HG02798 (cell line): ENCODE measurements at regions not wholly inside any gene's neighbourhood (a gene's known extent, or its start where the extent isn't known, plus 50 kb on each side); places are given as distances from the start of the nearest gene placed in this dataset.
"Not testable (repeated sequence)": the region's sequence is repeated elsewhere in the genome, so short reads cannot be mapped to it uniquely, and the experiment has no call there.

Source experiments
- ATAC-seq: cut with Tn5 transposase; IDR thresholded peaks from one replicate; pipeline ENCODE4 v1.9.1; 2021; ENCODE audit warnings: mild to moderate bottlenecking; ENCODE audit not compliant: unreplicated experiment, poor library complexity

- ATAC-seq: no peak
Observed at GRCh38 chr6:11961923-11962322, 50.2 kb upstream of the HIVEP1 start.

- no peak for ATAC-seq
Observed at GRCh38 chr6:11960909-11961779, 51.0 kb upstream of the HIVEP1 start.

- ATAC-seq: no peak
Observed at GRCh38 chr6:11956781-11957180, 55.3 kb upstream of the HIVEP1 start.

GRCh38 chr6:11953641-11954040 is 58.5 kb upstream of the HIVEP1 start:
- ATAC-seq: no peak

- ATAC-seq: no peak
Observed at GRCh38 chr6:11952316-11952715, 59.8 kb upstream of the HIVEP1 start.

- ATAC-seq: no peak
Observed at GRCh38 chr6:11951868-11952267, 60.2 kb upstream of the HIVEP1 start.

DNA sequence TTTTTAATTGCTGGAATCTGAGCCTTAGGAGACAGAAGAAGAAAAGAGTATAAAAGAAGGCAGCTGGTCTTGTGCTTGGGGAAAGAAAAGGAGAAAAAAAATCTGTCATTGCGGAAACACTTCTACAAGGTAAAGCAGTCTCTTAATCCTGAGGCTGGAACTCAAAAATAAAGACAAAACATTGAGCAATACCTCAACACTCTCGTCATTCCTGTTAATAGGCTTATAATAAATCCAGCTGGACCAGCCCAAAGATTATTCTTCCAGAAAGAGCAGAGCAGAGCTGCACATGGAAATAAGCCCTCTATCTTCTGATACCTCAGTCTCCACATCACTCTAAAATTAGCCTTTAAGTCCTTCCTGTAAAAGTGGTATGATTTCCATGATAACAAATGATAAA is 62.0 kb upstream of the HIVEP1 start:
- no peak for ATAC-seq

- no peak for ATAC-seq
Observed at GRCh38 chr6:11947575-11947974, 64.5 kb upstream of the HIVEP1 start.

- ATAC-seq: no peak
Observed at GRCh38 chr6:11947063-11947462, 65.0 kb upstream of the HIVEP1 start.

- no peak for ATAC-seq
Observed at GRCh38 chr6:11944111-11944510, 68.0 kb upstream of the HIVEP1 start.

- no peak for ATAC-seq
Observed at GRCh38 chr6:11943060-11943459, 69.1 kb upstream of the HIVEP1 start.

DNA sequence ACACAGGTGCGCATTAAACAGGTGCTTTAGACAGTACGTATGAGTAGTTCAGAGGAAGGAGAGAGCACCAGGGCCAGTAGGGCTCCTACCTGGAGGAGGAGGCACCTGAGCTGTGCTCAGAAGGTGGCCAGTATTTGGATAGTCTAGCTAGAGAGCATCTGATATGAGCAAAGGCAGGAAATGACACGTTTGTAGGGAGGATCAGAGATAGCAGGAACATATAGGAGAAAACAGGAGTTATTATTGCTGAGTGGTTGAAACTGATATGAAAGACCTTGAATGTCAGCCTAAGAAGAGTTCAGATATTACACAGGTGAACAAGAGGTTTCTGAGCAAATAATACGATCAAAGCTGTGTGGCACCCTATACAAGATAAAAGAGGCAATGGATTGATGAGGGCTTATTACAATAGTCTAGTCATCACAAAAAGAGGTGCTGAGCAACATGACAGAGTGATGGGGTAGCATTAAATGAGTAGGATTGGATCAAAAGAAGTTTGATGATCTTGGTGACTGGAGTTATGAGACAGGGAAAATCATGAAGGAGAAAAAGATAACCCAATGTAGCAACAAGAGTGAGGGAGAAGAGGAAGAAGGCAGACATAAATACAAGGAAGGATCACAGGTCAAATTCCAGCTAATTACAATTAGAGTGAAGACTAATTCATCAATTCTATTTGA is 69.8 kb upstream of the HIVEP1 start:
- ATAC-seq: no peak

GRCh38 chr6:11940532-11941166 is 71.5 kb upstream of the HIVEP1 start:
- not testable (repeated sequence) for ATAC-seq

GRCh38 chr6:11938285-11938890 is 73.7 kb upstream of the HIVEP1 start:
- no peak for ATAC-seq

DNA sequence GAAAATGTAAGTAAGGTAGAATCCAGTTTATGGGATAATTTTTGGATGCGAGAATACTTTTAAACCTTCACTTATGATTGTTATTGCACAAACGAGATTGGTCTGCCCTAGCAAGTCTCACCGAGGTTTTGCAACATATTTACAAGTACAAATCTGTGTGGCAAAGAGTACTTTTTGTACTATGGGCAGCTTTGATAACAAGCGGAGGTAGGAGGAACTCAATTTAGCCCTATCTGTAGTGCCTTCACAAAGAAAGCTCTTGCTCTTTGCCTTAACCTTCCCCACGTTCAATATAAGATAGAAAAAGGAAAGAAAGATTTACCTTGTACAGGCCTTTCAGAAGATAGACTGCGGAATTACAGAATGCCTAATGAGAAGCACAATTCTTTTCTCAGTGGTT is 77.5 kb upstream of the HIVEP1 start:
- ATAC-seq: no peak

- not testable (repeated sequence) for ATAC-seq
Observed at GRCh38 chr6:11932892-11933291, 79.2 kb upstream of the HIVEP1 start.

GRCh38 chr6:11931296-11932035 is 80.6 kb upstream of the HIVEP1 start:
- no peak for ATAC-seq

- not testable (repeated sequence) for ATAC-seq
Observed at GRCh38 chr6:11930834-11931233, 81.3 kb upstream of the HIVEP1 start.

DNA sequence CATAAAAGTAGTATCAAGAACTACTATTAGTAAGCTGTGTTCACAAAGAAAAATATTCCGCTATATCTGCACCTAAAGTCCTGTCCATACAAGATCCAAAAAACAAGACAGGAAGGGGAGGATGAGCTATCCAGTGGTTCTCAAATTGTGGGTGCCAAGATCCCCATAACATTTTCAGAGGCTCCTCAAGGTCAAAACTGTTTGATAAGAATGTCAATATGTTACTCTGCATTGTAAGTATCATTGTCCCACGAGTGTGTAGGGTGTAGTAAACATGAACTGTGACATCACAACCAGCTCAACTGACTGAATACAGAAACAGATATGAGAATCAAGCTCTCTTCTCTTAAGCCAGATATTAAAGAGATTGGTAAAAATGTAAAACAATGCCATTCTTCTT is 81.9 kb upstream of the HIVEP1 start:
- ATAC-seq: no peak

- ATAC-seq: no peak
Observed at GRCh38 chr6:11929241-11929835, 82.8 kb upstream of the HIVEP1 start.
